Duodenal mucosa (tissue), 2 donors: ENCODE measurements at regions not wholly inside any gene's neighbourhood (a gene's known extent, or its start where the extent isn't known, plus 50 kb on each side); places are given as distances from the start of the nearest gene placed in this dataset.

ENCODE experiments used
- H3K27ac ChIP-seq: one replicate; pipeline ENCODE4 v1.7.0; 2013; ENCODE audit warnings: low read depth, low read length
- H3K27me3 ChIP-seq, 2 donors: one replicate each; pipeline ENCODE4 v1.7.0; 2013; ENCODE audit warnings: low read length in 2 of 2, control low read depth in 1 of 2; ENCODE audit not compliant: insufficient read depth in 2 of 2, control insufficient read depth in 1 of 2
- H3K36me3 ChIP-seq, 2 donors: one replicate each; pipeline ENCODE4 v1.7.0; 2013; ENCODE audit warnings: low read length in 2 of 2, control low read depth in 1 of 2; ENCODE audit not compliant: insufficient read depth in 2 of 2, control insufficient read depth in 1 of 2
- H3K4me1 ChIP-seq, 2 donors: one replicate each; pipeline ENCODE4 v1.7.0; 2013; ENCODE audit warnings: low read length in 2 of 2, control low read depth in 1 of 2; ENCODE audit not compliant: insufficient read depth in 2 of 2, control insufficient read depth in 1 of 2
- H3K4me3 ChIP-seq, 2 donors: one replicate each; pipeline ENCODE4 v1.7.0; 2013; ENCODE audit warnings: low read length in 2 of 2, low read depth in 1 of 2
- H3K9ac ChIP-seq, 2 donors: one replicate each; pipeline ENCODE4 v1.7.0; 2013; ENCODE audit warnings: low read length in 2 of 2, low read depth in 1 of 2
- H3K9me3 ChIP-seq, 2 donors: one replicate each; pipeline ENCODE4 v1.7.0; 2013; ENCODE audit warnings: low read length in 2 of 2, control low read depth in 1 of 2; ENCODE audit not compliant: control insufficient read depth in 1 of 2

GRCh38 chr2:180370511-180371205, 363.6 kb upstream of the CWC22 start:
- Histone ChIP-seq H3K27ac (no peak overlapping the region), H3K4me1 (peaks cover 0 to 8% of the 10 kb centered on the region in 2 donors), H3K36me3 (no peaks in the 10 kb centered on the region), H3K27me3 (no peaks in the 10 kb centered on the region), H3K9ac (no peak overlapping the region), H3K4me3 (no peak overlapping the region), H3K9me3 (no peaks in the 10 kb centered on the region)

GRCh38 chr2:180368881-180369280, 361.8 kb upstream of the CWC22 start:
- H3K9me3 ChIP-seq, result no peaks in the 10 kb centered on the region
- no peak overlapping the region for H3K27ac ChIP-seq

DNA sequence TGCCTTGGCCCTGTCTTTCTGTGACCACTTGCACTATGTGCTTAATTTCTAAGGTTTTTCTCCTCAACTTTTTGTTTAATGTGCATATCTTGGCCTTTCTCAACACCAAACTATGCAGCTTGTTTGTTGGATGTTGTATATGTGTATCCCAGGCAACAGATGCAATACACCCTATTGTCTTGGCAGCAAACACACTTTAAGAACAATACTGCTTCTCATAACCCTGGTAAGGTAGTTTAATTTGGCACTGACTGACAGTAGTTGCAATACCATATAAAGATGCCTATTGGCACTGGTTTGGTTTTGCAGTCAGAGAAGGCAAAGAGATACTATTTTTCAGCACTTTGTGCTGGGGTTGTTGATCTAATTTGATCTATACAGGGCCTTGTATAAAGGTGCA, 360.7 kb upstream of the CWC22 start:
- no peaks in the 10 kb centered on the region for H3K9me3 ChIP-seq

More at GRCh38 chr2:180368881-180369280, 361.8 kb upstream of the CWC22 start:
- Histone ChIP-seq H3K36me3 (no peaks in the 10 kb centered on the region), H3K27me3 (no peaks in the 10 kb centered on the region), H3K4me3 (no peak overlapping the region), H3K9ac (no peak overlapping the region), H3K4me1 (peaks cover 0 to 8% of the 10 kb centered on the region in 2 donors)

DNA sequence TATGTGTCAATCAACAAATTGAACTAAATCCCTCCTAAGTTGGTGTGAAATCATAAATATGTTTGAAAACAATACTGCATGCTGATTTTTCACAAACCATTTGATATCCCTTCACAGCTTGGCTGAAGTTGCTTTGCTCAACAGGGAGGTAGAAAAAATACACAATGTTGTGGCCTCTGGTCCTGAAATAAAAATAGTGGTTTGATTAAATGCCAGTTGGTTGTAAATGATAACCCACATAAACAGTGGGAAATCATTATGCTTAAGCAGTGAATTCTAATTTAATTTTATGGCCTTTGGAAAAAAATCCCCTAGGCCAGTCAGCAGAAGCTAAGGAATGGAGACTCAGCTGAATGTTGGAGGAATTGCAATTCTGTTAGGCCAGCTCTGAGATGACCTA, 359.4 kb upstream of the CWC22 start:
- Histone ChIP-seq H3K9ac (no peak overlapping the region), H3K4me1 (peaks cover 0 to 8% of the 10 kb centered on the region in 2 donors), H3K36me3 (no peaks in the 10 kb centered on the region), H3K4me3 (no peak overlapping the region), H3K27me3 (no peaks in the 10 kb centered on the region), H3K9me3 (no peaks in the 10 kb centered on the region), H3K27ac (no peak overlapping the region)

More for the DNA sequence above, 360.7 kb upstream of the CWC22 start:
- Histone ChIP-seq H3K9ac (no peak overlapping the region), H3K4me1 (peaks cover 0 to 8% of the 10 kb centered on the region in 2 donors), H3K27ac (no peak overlapping the region), H3K36me3 (no peaks in the 10 kb centered on the region), H3K27me3 (no peaks in the 10 kb centered on the region), H3K4me3 (no peak overlapping the region)

DNA sequence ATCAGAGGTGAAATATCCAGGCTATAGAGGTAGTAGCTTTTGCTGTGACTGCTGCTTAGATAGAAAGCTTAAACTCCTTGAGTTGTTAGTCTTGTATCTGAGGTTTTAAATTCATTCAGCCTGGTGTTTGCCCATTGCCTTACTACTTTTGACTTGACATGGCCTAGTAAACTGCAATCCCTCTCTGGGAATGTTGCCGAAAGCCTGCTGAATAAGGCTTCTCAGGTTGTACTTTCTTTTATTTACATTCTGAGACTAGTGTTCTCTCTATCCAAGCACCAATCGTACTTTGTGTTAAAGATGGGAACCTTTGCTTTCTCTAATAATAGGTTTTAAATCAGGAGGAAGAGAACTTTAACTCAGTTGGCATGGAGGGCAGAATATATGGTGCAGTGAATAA, 357.6 kb upstream of the CWC22 start:
- H3K27me3 ChIP-seq, result no peaks in the 10 kb centered on the region
- H3K4me1 ChIP-seq, result peaks cover 0 to 8% of the 10 kb centered on the region in 2 donors
- no peaks in the 10 kb centered on the region for H3K9me3 ChIP-seq
- no peaks in the 10 kb centered on the region for H3K36me3 ChIP-seq
- no peak overlapping the region for H3K27ac ChIP-seq
- H3K9ac ChIP-seq, result no peak overlapping the region
- H3K4me3 ChIP-seq, result no peak overlapping the region

- H3K9me3 ChIP-seq, result no peaks in the 10 kb centered on the region
- no peak overlapping the region for H3K4me3 ChIP-seq
- H3K4me1 ChIP-seq, result peaks cover 0 to 5% of the 10 kb centered on the region in 2 donors
- H3K9ac ChIP-seq, result no peak overlapping the region
- no peaks in the 10 kb centered on the region for H3K27me3 ChIP-seq
- no peak overlapping the region for H3K27ac ChIP-seq
- H3K36me3 ChIP-seq, result no peaks in the 10 kb centered on the region
These were observed 353.2 kb upstream of the CWC22 start for GRCh38 chr2:180360283-180360618.

GRCh38 chr2:180359522-180360282, 352.6 kb upstream of the CWC22 start:
- H3K9me3 ChIP-seq, result no peaks in the 10 kb centered on the region
- H3K9ac ChIP-seq, result no peak overlapping the region
- no peaks in the 10 kb centered on the region for H3K36me3 ChIP-seq
- no peak overlapping the region for H3K27ac ChIP-seq
- no peaks in the 10 kb centered on the region for H3K27me3 ChIP-seq
- H3K4me3 ChIP-seq, result no peak overlapping the region
- H3K4me1 ChIP-seq, result peaks cover 0 to 5% of the 10 kb centered on the region in 2 donors

DNA sequence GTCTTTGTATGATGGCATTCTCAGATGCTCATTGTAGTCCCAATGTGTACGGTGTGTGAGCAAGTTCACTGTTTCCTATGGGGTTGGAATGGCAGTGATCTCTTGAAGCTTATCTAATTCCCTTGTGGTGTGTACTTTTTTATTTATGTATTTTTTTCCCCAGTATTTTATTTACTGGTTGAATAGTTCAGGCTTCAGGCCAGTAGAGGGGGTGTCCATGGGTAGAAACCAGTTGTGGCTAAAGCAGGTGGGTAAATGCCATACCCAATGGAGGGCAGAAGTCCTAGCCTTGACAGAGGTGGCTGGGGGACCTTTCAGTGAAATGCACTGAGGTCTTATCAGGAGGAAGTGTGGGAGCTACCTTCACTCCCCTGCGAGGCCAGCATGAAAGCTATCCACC, 351.4 kb upstream of the CWC22 start:
- peaks cover 0 to 5% of the 10 kb centered on the region in 2 donors for H3K4me1 ChIP-seq
- no peak overlapping the region for H3K4me3 ChIP-seq
- no peaks in the 10 kb centered on the region for H3K36me3 ChIP-seq
- no peak overlapping the region for H3K9ac ChIP-seq
- H3K9me3 ChIP-seq, result no peaks in the 10 kb centered on the region
- H3K27ac ChIP-seq, result no peak overlapping the region
- H3K27me3 ChIP-seq, result no peaks in the 10 kb centered on the region

GRCh38 chr2:180356676-180357075, 349.6 kb upstream of the CWC22 start:
- H3K9ac ChIP-seq, result no peak overlapping the region
- H3K27me3 ChIP-seq, result no peaks in the 10 kb centered on the region
- H3K9me3 ChIP-seq, result no peaks in the 10 kb centered on the region
- H3K27ac ChIP-seq, result no peak overlapping the region
- no peaks in the 10 kb centered on the region for H3K36me3 ChIP-seq
- H3K4me1 ChIP-seq, result peaks cover 0 to 5% of the 10 kb centered on the region in 2 donors
- H3K4me3 ChIP-seq, result no peak overlapping the region

GRCh38 chr2:180352620-180353019, 345.5 kb upstream of the CWC22 start:
- no peaks in the 10 kb centered on the region for H3K36me3 ChIP-seq
- H3K27me3 ChIP-seq, result no peaks in the 10 kb centered on the region
- no peaks in the 10 kb centered on the region for H3K4me1 ChIP-seq
- H3K9ac ChIP-seq, result no peak overlapping the region
- H3K27ac ChIP-seq, result no peak overlapping the region
- no peaks in the 10 kb centered on the region for H3K9me3 ChIP-seq
- H3K4me3 ChIP-seq, result no peak overlapping the region
